Lower lobe of right lung (tissue), 2 donors: ENCODE measurements at regions not wholly inside any gene's neighbourhood (a gene's known extent, or its start where the extent isn't known, plus 50 kb on each side); places are given as distances from the start of the nearest gene placed in this dataset.

ENCODE experiments used
- ATAC-seq, 2 donors: fragments of 200-7000 bp; cut with Tn5 transposase; one replicate each; pipeline ENCODE4 v1.9.1; 2020 to 2022; ENCODE audit warnings: mild to moderate bottlenecking in 2 of 2, moderate library complexity in 2 of 2
- DNase-seq: peaks from one replicate; pipeline ENCODE4 v3.0.0-alpha.2; 2020
- H3K27ac ChIP-seq: fragments of 200-600 bp; one replicate; pipeline ENCODE4 v1.8.0; 2022
- H3K27me3 ChIP-seq: fragments of 200-600 bp; one replicate; pipeline ENCODE4 v1.8.0; 2022; ENCODE audit warnings: low read depth
- H3K36me3 ChIP-seq: fragments of 200-600 bp; one replicate; pipeline ENCODE4 v1.8.0; 2022; ENCODE audit warnings: mild to moderate bottlenecking
- H3K4me1 ChIP-seq: fragments of 200-600 bp; one replicate; pipeline ENCODE4 v1.8.0; 2022
- H3K4me3 ChIP-seq: fragments of 200-600 bp; one replicate; pipeline ENCODE4 v1.8.0; 2022; ENCODE audit warnings: mild to moderate bottlenecking
- H3K9me3 ChIP-seq: fragments of 200-600 bp; one replicate; pipeline ENCODE4 v1.8.0; 2022
- CTCF ChIP-seq: fragments of 200-600 bp; IDR thresholded peaks from one replicate; pipeline ENCODE4 v1.8.0; 2022; ENCODE audit warnings: antibody characterized with exemption, mild to moderate bottlenecking
- intact Hi-C: fragments of 100-400 bp; cut with DNase I; formaldehyde crosslinking; loops from one replicate; pipeline ENCODE4 v1.11.0; 2022
- donor health status: DM: no; HTN: yes; CAD: no; lungs with severe emphysema.

- Histone ChIP-seq H3K9me3 (no peaks in the 10 kb centered on the region), H3K27ac (no peak overlapping the region), H3K4me1 (no peaks in the 10 kb centered on the region), H3K36me3 (no peaks in the 10 kb centered on the region), H3K4me3 (no peak overlapping the region), H3K27me3 (no peaks in the 10 kb centered on the region)
- TF ChIP-seq CTCF: no peak
- DNase-seq: no peak
- intact Hi-C loops: no loop called here
- ATAC-seq: no peak
Measured at GRCh38 chr10:123259081-123259480, 104.9 kb downstream of the BUB3 start.

- Histone ChIP-seq H3K36me3 (no peaks in the 10 kb centered on the region), H3K4me1 (no peaks in the 10 kb centered on the region), H3K9me3 (no peaks in the 10 kb centered on the region), H3K27me3 (no peaks in the 10 kb centered on the region), H3K27ac (no peak overlapping the region), H3K4me3 (no peak overlapping the region)
- ATAC-seq (no peak), DNase-seq (no peak)
- intact Hi-C loops: no loop called here
- TF ChIP-seq CTCF: no peak
Measured at GRCh38 chr10:123259791-123260190, 105.6 kb downstream of the BUB3 start.

- Histone ChIP-seq H3K27me3 (no peaks in the 10 kb centered on the region), H3K27ac (no peak overlapping the region), H3K9me3 (no peaks in the 10 kb centered on the region), H3K4me3 (no peak overlapping the region), H3K4me1 (no peaks in the 10 kb centered on the region), H3K36me3 (no peaks in the 10 kb centered on the region)
- DNase-seq: no peak
- ATAC-seq: no peak
- TF ChIP-seq CTCF: no peak
- intact Hi-C loops: no loop called here
Measured at GRCh38 chr10:123262456-123262855, 108.3 kb downstream of the BUB3 start.

GRCh38 chr10:123266971-123267370 is 112.8 kb downstream of the BUB3 start:
- Histone ChIP-seq H3K36me3 (no peaks in the 10 kb centered on the region), H3K9me3 (no peaks in the 10 kb centered on the region), H3K27ac (no peak overlapping the region), H3K27me3 (no peaks in the 10 kb centered on the region), H3K4me3 (no peak overlapping the region), H3K4me1 (no peaks in the 10 kb centered on the region)
- intact Hi-C loops: no loop called here
- ATAC-seq (no peak), DNase-seq (no peak)
- no peak for TF ChIP-seq CTCF

- ATAC-seq: peak; percentile 42 to 63
- intact Hi-C loops: no loop called here
- no peak overlapping the region for H3K4me3 ChIP-seq
Measured at GRCh38 chr10:123269017-123269552, 114.9 kb downstream of the BUB3 start.

More at GRCh38 chr10:123269017-123269552, 114.9 kb downstream of the BUB3 start:
- Histone ChIP-seq H3K36me3 (no peaks in the 10 kb centered on the region), H3K27me3 (no peaks in the 10 kb centered on the region), H3K4me1 (no peaks in the 10 kb centered on the region), H3K27ac (no peak overlapping the region), H3K9me3 (no peaks in the 10 kb centered on the region)
- TF ChIP-seq CTCF: no peak
- no peak for DNase-seq
